K562 (cell line): ENCODE measurements at regions not wholly inside any gene's neighbourhood (a gene's known extent, or its start where the extent isn't known, plus 50 kb on each side); places are given as distances from the start of the nearest gene placed in this dataset.

Experiments
- E2F1 ChIP-seq: sonication (generic); formaldehyde crosslinking; IDR thresholded peaks from 2 replicates; pipeline ENCODE4 v1.8.1; 2023; ENCODE audit warnings: mild to moderate bottlenecking, missing genetic modification reagents, moderate library complexity
- EZH2 ChIP-seq: IDR thresholded peaks from 2 replicates; pipeline ENCODE4 v1.6.1; 2012; ENCODE audit warnings: low read depth, mild to moderate bottlenecking, inconsistent platforms, low read length, borderline replicate concordance
- GABPB2 ChIP-seq: fragments of 250-450 bp; sonication (Bioruptor Pico); conservative IDR thresholded peaks from 2 replicates; pipeline ENCODE4 v1.5.1; 2021; ENCODE audit warnings: mild to moderate bottlenecking
- HCFC1 ChIP-seq: IDR thresholded peaks from 2 replicates; pipeline ENCODE4 v1.6.1; 2012; ENCODE audit warnings: low read depth, low read length, improper control_type of control experiment
- JUNB ChIP-seq: fragments of 450-650 bp; formaldehyde crosslinking; conservative IDR thresholded peaks from 2 replicates; pipeline ENCODE4 v1.4.0; 2020; ENCODE audit warnings: mild to moderate bottlenecking
- SMARCE1 ChIP-seq: fragments of 450-650 bp; IDR thresholded peaks from 2 replicates; pipeline ENCODE4 v1.7.1; 2016; ENCODE audit warnings: mild to moderate bottlenecking
- ZNF217 ChIP-seq: sonication (generic); formaldehyde crosslinking; IDR thresholded peaks from 2 replicates; pipeline ENCODE4 v1.8.0; 2022; ENCODE audit warnings: mild to moderate bottlenecking, missing genetic modification reagents
- TF ChIP-seq, protein P1 (sequence below): fragments of 250-450 bp; sonication (Bioruptor Pico); IDR thresholded peaks from 2 replicates; pipeline ENCODE4 v1.5.0; 2021

- TF ChIP-seq GABPB2 = no peak
- TF ChIP-seq E2F1 = no peak
- TF ChIP-seq JUNB (CRISPR knock-in tag) = no peak
- no peak for TF ChIP-seq EZH2
- no peak for TF ChIP-seq ZNF217
- TF ChIP-seq HCFC1 = no peak
- no peak for TF ChIP-seq SMARCE1
- TF ChIP-seq, protein P1, sequence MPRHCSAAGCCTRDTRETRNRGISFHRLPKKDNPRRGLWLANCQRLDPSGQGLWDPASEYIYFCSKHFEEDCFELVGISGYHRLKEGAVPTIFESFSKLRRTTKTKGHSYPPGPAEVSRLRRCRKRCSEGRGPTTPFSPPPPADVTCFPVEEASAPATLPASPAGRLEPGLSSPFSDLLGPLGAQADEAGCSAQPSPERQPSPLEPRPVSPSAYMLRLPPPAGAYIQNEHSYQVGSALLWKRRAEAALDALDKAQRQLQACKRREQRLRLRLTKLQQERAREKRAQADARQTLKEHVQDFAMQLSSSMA (CRISPR knock-in tag) = no peak
Observed at GRCh38 chr7:149355390-149356048, 93.5 kb downstream of the ZNF783 start.
